CD4-positive, alpha-beta T cell (primary cell): ENCODE measurements at regions not wholly inside any gene's neighbourhood (a gene's known extent, or its start where the extent isn't known, plus 50 kb on each side); places are given as distances from the start of the nearest gene placed in this dataset.
A peak's percentile ranks its signal among the peaks of the same experiment; 100 is the strongest.

ENCODE experiments used
- ATAC-seq: fragments of 200-7000 bp; cut with Tn5 transposase; one replicate; pipeline ENCODE4 v1.10.0; 2022; ENCODE audit warnings: mild to moderate bottlenecking; ENCODE audit not compliant: poor library complexity
- CTCF ChIA-PET: fragments of 350-600 bp; sonication (Branson Sonifier 250); formaldehyde crosslinking; loops from one replicate; lab custom pipeline; 2021; ENCODE audit warnings: antibody characterized with exemption, inconsistent platforms; lab: Charles Lee
- POLR2A ChIA-PET: fragments of 350-600 bp; sonication (Branson Sonifier 250); formaldehyde crosslinking; loops from one replicate; lab custom pipeline; 2021; ENCODE audit warnings: antibody characterized with exemption, inconsistent platforms; lab: Charles Lee
- DNase-seq, 14 experiments: peaks; one replicate each; pipeline ENCODE4 v3.0.0-alpha.2; 2013 to 2020; ENCODE audit warnings: mixed read lengths in 2 of 14
- H3K27ac ChIP-seq, 2 donors: one replicate each; pipeline versions ENCODE4 v1.5.1 to v1.7.0; 2013; ENCODE audit warnings: low read length in 2 of 2, low read depth in 1 of 2, mild to moderate bottlenecking in 1 of 2
- H3K27me3 ChIP-seq, 2 experiments: 1 replicate in 1 of 2; 2 replicates in 1 of 2; pipeline versions ENCODE4 v1.6.1 to v1.7.0; 2013; ENCODE audit warnings: low read length in 2 of 2, control low read depth in 1 of 2, mild to moderate bottlenecking in 1 of 2, moderate library complexity in 1 of 2; ENCODE audit not compliant: insufficient read depth in 2 of 2, control insufficient read depth in 1 of 2
- H3K36me3 ChIP-seq: one replicate; pipeline ENCODE4 v1.6.1; 2013; ENCODE audit warnings: low read length, control low read depth; ENCODE audit not compliant: insufficient read depth
- H3K4me1 ChIP-seq: one replicate; pipeline ENCODE4 v1.6.1; 2013; ENCODE audit warnings: low read length, control low read depth; ENCODE audit not compliant: insufficient read depth
- H3K4me3 ChIP-seq: one replicate; pipeline ENCODE4 v1.5.1; 2013; ENCODE audit warnings: mild to moderate bottlenecking, low read length, moderate library complexity
- H3K9me3 ChIP-seq, 2 experiments: 1 replicate in 1 of 2; 2 replicates in 1 of 2; pipeline versions ENCODE4 v1.6.1 to v1.7.0; 2013; ENCODE audit warnings: low read length in 2 of 2, mild to moderate bottlenecking in 2 of 2, control low read depth in 1 of 2, moderate library complexity in 1 of 2; ENCODE audit not compliant: control insufficient read depth in 1 of 2, insufficient read depth in 1 of 2
- H3K27ac Mint-ChIP-seq: one replicate; pipeline ENCODE4 v1.8.0; 2020; ENCODE audit warnings: mixed read lengths
- H3K27me3 Mint-ChIP-seq: one replicate; pipeline ENCODE4 v1.8.0; 2021; ENCODE audit warnings: mixed read lengths
- H3K36me3 Mint-ChIP-seq: one replicate; pipeline ENCODE4 v1.8.0; 2021; ENCODE audit warnings: low read depth, mixed read lengths
- H3K4me1 Mint-ChIP-seq: one replicate; pipeline ENCODE4 v1.8.0; 2021; ENCODE audit warnings: low read depth, mixed read lengths
- H3K4me3 Mint-ChIP-seq: one replicate; pipeline ENCODE4 v1.8.0; 2020; ENCODE audit warnings: mild to moderate bottlenecking, mixed read lengths
- H3K9me3 Mint-ChIP-seq: one replicate; pipeline ENCODE4 v1.8.0; 2020; ENCODE audit warnings: mixed read lengths
- intact Hi-C, 2 experiments: fragments of 100-400 bp; cut with DNase I in 1 of 2; cut with micrococcal nuclease in 1 of 2; formaldehyde crosslinking; loops; one replicate each; pipeline versions ENCODE4 v1.15.1 to v1.9.0; 2023 to 2025; cut with DNase I, micrococcal nuclease
- TF ChIP-seq, protein P1 (sequence below): fragments of 200-600 bp; IDR thresholded peaks from one replicate; pipeline ENCODE4 v1.8.0; 2022; ENCODE audit warnings: antibody characterized with exemption, mild to moderate bottlenecking

DNA sequence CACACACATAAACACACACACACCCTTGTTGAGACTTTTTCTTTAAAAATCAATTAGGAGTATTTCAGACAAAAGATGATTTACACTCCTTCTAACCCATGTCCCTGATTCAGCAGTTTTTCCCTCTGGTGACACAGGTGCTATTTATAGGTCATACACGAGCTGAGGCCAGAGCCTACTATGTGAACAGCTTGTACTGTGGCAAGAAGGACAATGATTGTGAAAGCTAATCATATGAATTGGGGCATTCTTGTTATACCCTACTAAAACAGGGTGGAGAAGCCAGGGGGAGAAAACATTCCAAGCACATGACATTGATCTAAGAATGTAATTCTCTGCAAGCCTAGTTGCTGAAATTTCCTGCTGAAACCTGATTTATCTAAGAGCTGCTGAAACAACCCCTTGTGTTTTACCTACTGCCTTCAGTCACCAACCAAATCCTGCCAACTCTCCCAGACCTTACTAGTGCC, 60.3 kb downstream of the XCL1 start:
- ATAC-seq, result no peak
- TF ChIP-seq, protein P1, sequence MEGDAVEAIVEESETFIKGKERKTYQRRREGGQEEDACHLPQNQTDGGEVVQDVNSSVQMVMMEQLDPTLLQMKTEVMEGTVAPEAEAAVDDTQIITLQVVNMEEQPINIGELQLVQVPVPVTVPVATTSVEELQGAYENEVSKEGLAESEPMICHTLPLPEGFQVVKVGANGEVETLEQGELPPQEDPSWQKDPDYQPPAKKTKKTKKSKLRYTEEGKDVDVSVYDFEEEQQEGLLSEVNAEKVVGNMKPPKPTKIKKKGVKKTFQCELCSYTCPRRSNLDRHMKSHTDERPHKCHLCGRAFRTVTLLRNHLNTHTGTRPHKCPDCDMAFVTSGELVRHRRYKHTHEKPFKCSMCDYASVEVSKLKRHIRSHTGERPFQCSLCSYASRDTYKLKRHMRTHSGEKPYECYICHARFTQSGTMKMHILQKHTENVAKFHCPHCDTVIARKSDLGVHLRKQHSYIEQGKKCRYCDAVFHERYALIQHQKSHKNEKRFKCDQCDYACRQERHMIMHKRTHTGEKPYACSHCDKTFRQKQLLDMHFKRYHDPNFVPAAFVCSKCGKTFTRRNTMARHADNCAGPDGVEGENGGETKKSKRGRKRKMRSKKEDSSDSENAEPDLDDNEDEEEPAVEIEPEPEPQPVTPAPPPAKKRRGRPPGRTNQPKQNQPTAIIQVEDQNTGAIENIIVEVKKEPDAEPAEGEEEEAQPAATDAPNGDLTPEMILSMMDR, result no peak

DNA sequence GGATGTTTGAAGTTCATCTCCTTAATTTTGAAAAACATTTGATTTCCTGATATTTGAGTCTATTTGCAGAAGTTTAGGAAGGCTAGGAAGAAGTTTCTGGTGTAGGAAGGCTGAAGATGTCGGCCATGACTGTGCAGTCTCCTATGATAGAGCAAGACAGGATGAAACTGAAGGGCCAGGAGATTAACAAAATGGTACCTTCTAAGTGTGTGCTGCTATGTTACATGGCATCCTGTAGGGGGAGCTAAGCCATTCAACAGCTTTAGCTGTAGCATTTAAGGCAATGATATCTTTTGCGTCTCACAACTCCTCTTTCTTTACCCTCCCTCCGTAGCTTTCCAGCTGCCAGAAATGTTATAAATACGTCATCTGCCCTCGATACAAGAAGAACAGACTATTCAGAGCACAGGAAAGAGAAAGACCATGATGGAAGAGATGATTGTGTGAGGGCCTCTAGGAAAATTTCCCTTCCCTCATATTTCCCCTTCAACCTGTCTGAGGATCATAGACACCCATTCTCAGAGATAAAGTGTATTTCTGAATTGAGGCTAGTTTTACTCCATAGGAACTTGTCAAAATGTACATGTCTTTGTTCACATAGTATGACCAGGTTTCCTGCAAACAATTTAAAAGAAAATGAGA, 61.1 kb downstream of the XCL1 start:
- H3K4me3 Mint-ChIP-seq, result no peak overlapping the region
- ChIA-PET POLR2A (no interaction called here), CTCF (no interaction called here)
- TF ChIP-seq, protein P1, result peak; percentile 17
- peaks cover 7% of the 10 kb centered on the region for H3K27me3 Mint-ChIP-seq
- Histone ChIP-seq H3K36me3 (no peaks in the 10 kb centered on the region), H3K27me3 (no peaks in the 10 kb centered on the region), H3K9me3 (no peaks in the 10 kb centered on the region), H3K27ac (no peak overlapping the region), H3K4me1 (no peaks in the 10 kb centered on the region), H3K4me3 (no peak overlapping the region)
- no peaks in the 10 kb centered on the region for H3K9me3 Mint-ChIP-seq
- intact Hi-C loops, result no loop called here
- DNase-seq (peak in 3 of 14 experiments; percentile 7 to 11 (median 8)), ATAC-seq (no peak)
- no peaks in the 10 kb centered on the region for H3K36me3 Mint-ChIP-seq
- H3K27ac Mint-ChIP-seq, result no peak overlapping the region
- H3K4me1 Mint-ChIP-seq, result no peaks in the 10 kb centered on the region

More for the DNA sequence above, 60.3 kb downstream of the XCL1 start:
- no peaks in the 10 kb centered on the region for H3K9me3 ChIP-seq
- DNase-seq, result no peak
- no peaks in the 10 kb centered on the region for H3K4me1 Mint-ChIP-seq
- no peaks in the 10 kb centered on the region for H3K36me3 Mint-ChIP-seq
- H3K27me3 Mint-ChIP-seq, result peaks cover 13% of the 10 kb centered on the region
- CTCF ChIA-PET, result no interaction called here
- H3K9me3 Mint-ChIP-seq, result no peaks in the 10 kb centered on the region
- no peak overlapping the region for H3K4me3 Mint-ChIP-seq
- H3K27ac ChIP-seq, result no peak overlapping the region
- H3K4me3 ChIP-seq, result no peak overlapping the region
- no peaks in the 10 kb centered on the region for H3K4me1 ChIP-seq
- H3K27ac Mint-ChIP-seq, result no peak overlapping the region
- no peaks in the 10 kb centered on the region for H3K36me3 ChIP-seq
- POLR2A ChIA-PET, result no interaction called here
- intact Hi-C loops, result no loop called here
- H3K27me3 ChIP-seq, result no peaks in the 10 kb centered on the region

DNA sequence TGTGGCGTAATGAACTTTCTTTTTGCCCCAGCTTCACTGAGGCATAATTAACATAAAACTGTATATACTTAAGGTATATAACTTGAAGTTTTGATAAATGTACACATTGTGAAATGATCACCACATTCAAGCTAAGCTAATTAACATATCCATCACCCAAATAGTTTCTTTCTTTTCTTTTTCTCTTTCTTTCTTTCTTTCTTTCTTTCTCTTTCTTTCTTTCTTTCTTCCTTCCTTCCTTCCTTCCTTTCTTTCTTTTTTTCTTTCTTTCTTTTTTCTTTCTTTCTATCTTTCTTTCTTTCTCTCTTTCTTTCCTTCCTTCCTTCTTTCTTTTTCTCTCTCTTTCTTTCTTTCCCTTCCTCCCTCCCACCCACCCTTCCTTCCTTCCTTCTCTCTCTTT, 62.5 kb downstream of the XCL1 start:
- CTCF ChIA-PET, result interaction anchor here (1.2 kb wide), 1 partner anchor 36 kb away, joined by 3 read pairs; no protein-coding TSS in a partner anchor
- no peak overlapping the region for H3K4me3 Mint-ChIP-seq

More for the DNA sequence above, 62.5 kb downstream of the XCL1 start:
- TF ChIP-seq, protein P1, result no peak
- Histone ChIP-seq H3K9me3 (no peaks in the 10 kb centered on the region), H3K27ac (no peak overlapping the region), H3K4me3 (no peak overlapping the region), H3K27me3 (no peaks in the 10 kb centered on the region), H3K4me1 (no peaks in the 10 kb centered on the region), H3K36me3 (no peaks in the 10 kb centered on the region)
- no peaks in the 10 kb centered on the region for H3K36me3 Mint-ChIP-seq
- ATAC-seq (no peak), DNase-seq (no peak)
- H3K27me3 Mint-ChIP-seq, result peaks cover 6% of the 10 kb centered on the region
- intact Hi-C loops, result no loop called here
- POLR2A ChIA-PET, result no interaction called here
- H3K9me3 Mint-ChIP-seq, result no peaks in the 10 kb centered on the region
- no peak overlapping the region for H3K27ac Mint-ChIP-seq
- no peaks in the 10 kb centered on the region for H3K4me1 Mint-ChIP-seq
